Muscle layer of colon (tissue), 2 donors: ENCODE measurements at regions not wholly inside any gene's neighbourhood (a gene's known extent, or its start where the extent isn't known, plus 50 kb on each side); places are given as distances from the start of the nearest gene placed in this dataset.
"Not testable (repeated sequence)": the region's sequence is repeated elsewhere in the genome, so short reads cannot be mapped to it uniquely, and the experiment has no call there.

Experiments used
- H3K27ac ChIP-seq: one replicate; pipeline ENCODE4 v1.7.0; 2013; ENCODE audit warnings: low read depth, mild to moderate bottlenecking, low read length, moderate library complexity
- H3K27me3 ChIP-seq, 2 donors: one replicate each; pipeline ENCODE4 v1.7.0; 2013; ENCODE audit warnings: low read length in 2 of 2, mild to moderate bottlenecking in 2 of 2; ENCODE audit not compliant: insufficient read depth in 2 of 2, control insufficient read depth in 1 of 2
- H3K36me3 ChIP-seq: one replicate; pipeline ENCODE4 v1.7.0; 2013; ENCODE audit warnings: mild to moderate bottlenecking, low read length; ENCODE audit not compliant: insufficient read depth
- H3K4me1 ChIP-seq: one replicate; pipeline ENCODE4 v1.7.0; 2013; ENCODE audit warnings: mild to moderate bottlenecking, low read length; ENCODE audit not compliant: insufficient read depth
- H3K4me3 ChIP-seq, 2 donors: one replicate each; pipeline ENCODE4 v1.7.0; 2013; ENCODE audit warnings: low read length in 2 of 2, low read depth in 1 of 2, mild to moderate bottlenecking in 1 of 2, moderate library complexity in 1 of 2
- H3K9ac ChIP-seq: one replicate; pipeline ENCODE4 v1.7.0; 2013; ENCODE audit warnings: low read length
- H3K9me3 ChIP-seq: one replicate; pipeline ENCODE4 v1.7.0; 2013; ENCODE audit warnings: mild to moderate bottlenecking, low read length
- donor health status: abdominal sarcoma.
- donor health status: Adenocarcinoma of cecum.

DNA sequence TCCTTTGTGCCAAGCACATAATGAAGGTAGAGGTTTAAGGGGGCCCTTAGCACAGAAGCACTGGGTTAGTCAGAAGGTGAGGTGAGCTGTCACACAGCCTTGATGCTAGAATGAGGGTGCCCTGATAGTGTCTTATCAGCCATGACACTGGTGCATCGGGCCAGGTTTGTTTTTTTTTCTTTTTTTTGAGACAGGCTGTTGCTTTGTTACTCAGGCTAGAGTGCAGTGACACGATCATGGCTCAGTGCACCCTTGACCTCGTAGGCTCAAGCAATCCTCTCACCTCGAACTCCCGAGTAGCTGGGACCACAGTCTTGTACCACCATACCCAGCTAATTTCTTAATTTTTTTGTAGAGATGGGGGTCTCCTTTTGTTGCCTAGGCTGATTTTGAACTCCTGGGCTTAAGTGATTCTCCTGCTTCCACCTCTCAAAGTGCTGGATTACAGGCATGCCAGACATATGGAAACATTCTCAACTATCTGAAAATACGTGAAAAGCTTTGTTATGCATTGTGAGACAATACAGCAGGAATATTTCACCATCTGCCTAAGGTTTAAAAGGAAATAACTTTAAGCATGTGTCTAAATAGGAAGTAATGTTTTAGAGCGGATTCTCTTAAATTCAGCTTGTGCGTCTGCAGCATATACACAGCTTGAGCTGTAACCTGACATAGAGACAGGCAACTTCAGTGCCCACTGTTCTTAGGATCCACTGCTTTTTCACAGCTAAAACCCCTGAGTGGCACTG is 128.4 kb downstream of the FOXD4L6 start:
- H3K36me3 ChIP-seq, H3K9me3 ChIP-seq, H3K27me3 ChIP-seq, H3K27ac ChIP-seq, H3K4me1 ChIP-seq, H3K4me3 ChIP-seq, H3K9ac ChIP-seq: not testable (repeated sequence)

DNA sequence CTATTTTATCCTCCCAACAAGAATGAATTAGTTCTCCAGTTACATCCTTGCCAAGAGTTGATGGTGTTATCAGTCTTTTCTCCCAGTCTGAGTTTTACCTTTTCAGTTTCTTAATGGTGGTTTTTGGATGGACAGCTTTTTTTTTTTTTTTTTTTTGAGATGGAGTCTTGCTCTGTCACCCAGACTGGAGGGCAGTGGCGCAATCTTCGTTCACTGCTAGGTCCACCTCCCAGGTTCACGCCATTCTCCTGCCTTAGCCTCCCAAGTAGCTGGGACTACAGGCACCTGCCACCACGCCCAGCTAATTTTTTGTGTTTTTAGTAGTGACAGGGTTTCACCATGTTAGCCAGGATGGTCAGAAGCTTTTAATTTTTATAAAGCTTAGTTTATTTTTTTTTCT is 133.0 kb downstream of the FOXD4L6 start:
- not testable (repeated sequence) for H3K27me3 ChIP-seq, H3K36me3 ChIP-seq, H3K9me3 ChIP-seq, H3K27ac ChIP-seq, H3K4me3 ChIP-seq, H3K9ac ChIP-seq
- peaks cover 16% of the 10 kb centered on the region for H3K4me1 ChIP-seq

DNA sequence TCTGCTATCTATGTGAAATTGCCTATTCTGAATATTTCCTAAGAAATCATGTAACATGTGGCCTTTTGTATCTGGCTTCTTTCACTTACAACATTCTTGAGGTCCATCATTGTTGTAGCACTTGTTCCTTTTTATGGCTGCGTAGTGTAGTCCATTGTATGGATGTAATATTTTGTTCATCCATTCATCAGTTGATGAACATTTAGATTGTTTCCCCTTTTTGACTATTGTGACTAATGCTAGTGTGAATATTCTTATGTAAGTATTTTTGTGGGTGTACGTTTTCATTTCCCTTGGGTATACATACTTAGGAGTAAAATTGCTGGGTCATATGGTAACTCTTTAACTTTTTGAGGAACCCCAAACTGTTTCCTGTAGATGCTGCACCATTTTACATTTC is 134.6 kb downstream of the FOXD4L6 start:
- not testable (repeated sequence) for H3K27ac ChIP-seq, H3K27me3 ChIP-seq, H3K36me3 ChIP-seq, H3K4me3 ChIP-seq, H3K9me3 ChIP-seq, H3K9ac ChIP-seq
- H3K4me1 ChIP-seq: peaks cover 16% of the 10 kb centered on the region

DNA sequence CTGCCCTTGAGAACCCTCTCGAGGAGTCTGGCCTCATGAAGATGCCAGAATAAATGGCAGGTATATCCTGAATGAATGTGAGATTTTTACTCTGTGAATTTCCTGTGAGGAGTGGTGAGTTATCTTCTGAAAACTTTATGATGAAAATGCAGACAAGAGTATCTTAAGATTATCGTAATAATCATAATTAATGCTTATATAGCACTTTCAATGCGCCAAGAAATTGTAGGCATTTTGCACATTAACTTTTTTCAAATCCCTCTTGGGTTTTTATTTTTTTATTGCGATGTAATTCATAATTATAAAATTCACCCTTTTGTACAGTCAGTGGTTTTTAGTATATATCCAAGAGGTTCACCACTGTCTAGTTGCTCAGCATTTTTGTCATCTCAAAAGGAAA is 135.1 kb downstream of the FOXD4L6 start:
- not testable (repeated sequence) for H3K27me3 ChIP-seq, H3K4me3 ChIP-seq, H3K9me3 ChIP-seq, H3K9ac ChIP-seq, H3K36me3 ChIP-seq, H3K27ac ChIP-seq
- H3K4me1 ChIP-seq: peaks cover 16% of the 10 kb centered on the region

DNA sequence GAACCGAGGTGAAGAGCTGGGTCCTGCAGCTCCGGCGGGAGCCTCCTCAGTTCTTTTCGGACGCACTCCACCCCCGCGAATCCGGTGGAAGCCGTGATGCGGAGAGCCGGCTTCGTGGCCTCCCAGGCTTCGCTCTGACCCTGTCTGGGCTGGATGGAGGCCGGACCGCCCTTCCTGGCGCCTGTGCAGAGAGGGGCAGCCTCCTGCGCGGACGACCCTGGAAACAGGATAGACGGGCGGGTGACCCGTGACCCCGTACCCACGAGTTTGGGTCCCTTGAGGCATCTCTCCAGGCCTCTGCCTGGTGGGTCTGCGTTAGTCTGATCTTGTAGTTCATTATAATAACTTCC is 136.0 kb downstream of the FOXD4L6 start:
- peak overlapping the region; percentile 90 for H3K9ac ChIP-seq
- H3K36me3 ChIP-seq, H3K9me3 ChIP-seq: not testable (repeated sequence)

DNA sequence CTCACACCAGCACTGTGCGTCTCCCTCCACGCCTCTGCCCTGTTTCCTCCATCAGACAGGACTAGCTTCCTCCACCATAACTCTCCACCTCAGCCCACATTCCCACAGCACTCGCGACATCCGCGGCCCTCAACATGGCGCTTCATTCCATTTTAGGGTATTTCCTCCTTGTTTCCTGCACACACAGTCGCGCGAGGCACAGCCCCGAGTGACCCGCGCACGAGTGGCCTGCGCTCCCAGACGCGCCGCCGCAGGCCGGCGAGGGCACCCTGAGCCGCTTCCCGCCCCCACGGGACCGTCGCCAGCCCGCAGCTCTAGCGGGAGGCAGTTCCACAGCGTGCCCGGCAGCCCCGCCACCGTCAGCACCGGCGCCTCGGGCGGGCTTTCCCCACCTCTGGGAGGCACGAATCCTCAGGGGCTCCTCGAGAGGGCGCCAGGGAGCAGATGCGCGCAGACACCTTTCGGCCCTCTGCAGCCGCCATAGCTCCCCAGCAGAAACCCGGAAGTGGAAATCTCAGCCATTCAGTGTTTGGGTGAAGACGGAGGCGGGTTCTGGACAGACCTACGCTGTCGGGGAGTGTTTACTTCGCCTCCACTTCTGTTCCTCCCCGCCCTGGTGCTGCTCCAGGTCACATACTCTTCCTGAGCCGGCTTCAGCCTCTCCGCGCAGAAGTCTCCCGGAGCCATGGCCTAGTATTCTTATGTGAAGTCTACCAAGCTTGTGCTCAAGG is 136.6 kb downstream of the FOXD4L6 start:
- H3K4me1 ChIP-seq: peaks cover 16% of the 10 kb centered on the region
- H3K4me3 ChIP-seq: peak overlapping the region; percentile 63 to 75
- H3K36me3 ChIP-seq, H3K9me3 ChIP-seq, H3K27me3 ChIP-seq: not testable (repeated sequence)
- peak overlapping the region; percentile 84 for H3K27ac ChIP-seq
- H3K9ac ChIP-seq: peak overlapping the region; percentile 90

More for the DNA sequence above, 136.0 kb downstream of the FOXD4L6 start:
- H3K27ac ChIP-seq: peak overlapping the region; percentile 84
- not testable (repeated sequence) for H3K27me3 ChIP-seq
- H3K4me1 ChIP-seq: peaks cover 16% of the 10 kb centered on the region
- peak overlapping the region; percentile 63 to 75 for H3K4me3 ChIP-seq

DNA sequence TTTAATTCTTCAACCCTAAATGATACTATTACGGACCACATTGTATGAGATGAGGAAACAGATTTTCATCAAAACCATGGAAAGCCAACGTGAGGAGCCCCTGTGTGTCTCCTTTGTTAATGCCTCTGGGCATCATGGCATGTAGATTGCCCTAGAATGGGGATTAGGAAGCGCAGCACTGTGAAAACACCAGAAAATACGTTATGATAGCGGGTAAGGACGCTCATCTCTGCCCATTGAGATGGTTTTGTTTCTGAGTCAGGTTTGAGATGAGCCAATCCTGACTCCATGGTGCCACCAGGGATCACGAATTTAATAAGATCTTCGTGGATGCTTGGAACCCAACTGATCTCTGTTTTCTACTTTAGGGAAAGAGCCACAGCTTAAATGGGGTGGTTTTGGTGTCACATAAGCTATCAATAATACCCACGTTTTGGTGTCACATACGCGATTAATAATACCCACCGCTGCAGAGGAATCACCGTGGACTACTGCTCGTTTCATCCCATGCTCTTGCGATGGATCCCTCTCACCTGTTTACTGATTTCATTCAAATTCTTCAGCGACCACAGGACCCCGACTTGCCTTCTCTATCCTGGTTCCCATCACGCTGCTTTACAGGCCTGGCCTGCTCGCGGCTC is 137.3 kb downstream of the FOXD4L6 start:
- not testable (repeated sequence) for H3K9me3 ChIP-seq, H3K36me3 ChIP-seq, H3K27me3 ChIP-seq
- Histone ChIP-seq H3K27ac (peak overlapping the region; percentile 45), H3K9ac (peak overlapping the region; percentile 67), H3K4me1 (peaks cover 16% of the 10 kb centered on the region), H3K4me3 (peak overlapping the region; percentile 63 to 75)

DNA sequence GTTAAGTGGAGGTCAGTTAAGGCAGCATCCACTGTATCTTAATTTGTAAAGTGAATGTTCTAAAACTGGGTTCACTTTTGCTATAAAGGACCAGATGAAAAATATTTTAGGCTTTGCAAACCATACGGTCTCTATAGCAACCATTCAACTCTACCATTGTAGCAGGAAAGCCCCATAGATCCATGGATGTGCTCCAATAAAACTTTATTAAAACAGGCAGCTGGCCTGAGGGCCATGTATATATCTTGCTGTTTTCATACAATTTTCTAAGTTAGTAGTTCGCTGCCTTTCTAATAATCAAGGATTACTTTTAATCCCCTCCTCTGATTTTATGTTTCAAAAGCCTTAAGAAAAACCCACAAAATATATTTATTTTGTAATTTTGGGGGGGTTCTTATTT is 142.1 kb downstream of the FOXD4L6 start:
- not testable (repeated sequence) for H3K9ac ChIP-seq, H3K9me3 ChIP-seq, H3K4me1 ChIP-seq, H3K27ac ChIP-seq, H3K4me3 ChIP-seq, H3K36me3 ChIP-seq, H3K27me3 ChIP-seq

DNA sequence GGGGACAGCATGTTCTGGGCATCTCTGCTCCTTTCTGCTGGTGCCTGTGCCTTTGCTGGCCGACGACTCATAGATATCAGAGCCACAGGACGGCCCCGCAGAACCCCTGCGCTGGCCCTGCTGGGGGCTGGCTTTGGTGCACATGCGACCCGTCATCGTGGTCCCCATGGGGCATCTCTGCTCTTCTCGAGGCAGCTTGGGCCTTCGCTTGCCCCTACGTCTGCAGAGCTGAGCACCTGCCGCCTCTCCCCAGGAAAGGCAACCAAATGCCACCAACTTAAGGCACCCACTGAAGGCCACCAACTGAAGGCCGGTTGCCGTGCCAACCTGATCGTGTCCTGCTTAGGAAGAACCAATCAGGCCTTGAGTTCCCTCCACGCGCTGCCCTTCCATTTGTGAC is 153.1 kb downstream of the FOXD4L6 start:
- H3K4me1 ChIP-seq, H3K27me3 ChIP-seq, H3K27ac ChIP-seq, H3K9ac ChIP-seq, H3K9me3 ChIP-seq, H3K36me3 ChIP-seq, H3K4me3 ChIP-seq: not testable (repeated sequence)

DNA sequence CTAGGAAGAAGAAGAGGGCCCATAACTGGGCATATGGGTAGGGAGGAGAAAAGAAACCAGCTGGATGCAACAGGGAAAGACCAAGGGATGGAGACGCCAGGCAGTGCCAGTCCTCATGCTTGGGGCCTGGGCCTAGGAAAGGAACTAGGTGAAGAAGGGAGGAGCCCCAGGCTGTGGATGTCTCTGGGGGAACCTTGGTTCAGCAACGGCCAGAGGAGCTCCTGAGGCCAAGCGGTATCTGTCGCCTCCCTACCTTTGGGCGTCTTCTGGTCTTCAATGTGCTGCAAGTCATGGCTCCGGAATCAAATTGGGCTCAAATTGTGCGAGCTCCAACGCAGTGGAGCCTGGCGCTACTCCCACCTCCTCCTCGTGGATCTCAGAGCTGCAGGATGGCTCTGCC is 153.6 kb downstream of the FOXD4L6 start:
- H3K4me3 ChIP-seq, H3K9me3 ChIP-seq, H3K9ac ChIP-seq, H3K36me3 ChIP-seq, H3K27me3 ChIP-seq, H3K27ac ChIP-seq, H3K4me1 ChIP-seq: not testable (repeated sequence)

DNA sequence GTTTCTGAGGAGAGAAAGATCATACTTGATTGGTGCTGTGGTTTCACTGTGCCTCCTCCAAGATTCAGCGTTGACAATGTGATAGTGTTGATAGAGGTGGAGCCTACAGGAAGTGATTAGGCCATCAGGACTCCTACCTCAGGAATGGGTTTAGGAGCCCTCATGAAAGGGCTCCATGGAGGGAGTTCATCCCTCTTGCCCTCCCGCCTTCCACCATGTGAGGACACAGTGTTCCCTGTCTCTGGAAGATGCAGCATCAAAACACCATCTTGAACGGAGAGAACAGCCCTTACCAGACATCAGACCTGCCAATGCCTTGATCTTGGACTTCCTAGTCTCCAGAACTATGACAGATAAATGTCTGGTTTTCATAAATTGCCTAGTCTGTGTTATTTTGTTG is 156.7 kb downstream of the FOXD4L6 start:
- H3K4me1 ChIP-seq, H3K4me3 ChIP-seq, H3K36me3 ChIP-seq, H3K27me3 ChIP-seq, H3K27ac ChIP-seq, H3K9ac ChIP-seq, H3K9me3 ChIP-seq: not testable (repeated sequence)

DNA sequence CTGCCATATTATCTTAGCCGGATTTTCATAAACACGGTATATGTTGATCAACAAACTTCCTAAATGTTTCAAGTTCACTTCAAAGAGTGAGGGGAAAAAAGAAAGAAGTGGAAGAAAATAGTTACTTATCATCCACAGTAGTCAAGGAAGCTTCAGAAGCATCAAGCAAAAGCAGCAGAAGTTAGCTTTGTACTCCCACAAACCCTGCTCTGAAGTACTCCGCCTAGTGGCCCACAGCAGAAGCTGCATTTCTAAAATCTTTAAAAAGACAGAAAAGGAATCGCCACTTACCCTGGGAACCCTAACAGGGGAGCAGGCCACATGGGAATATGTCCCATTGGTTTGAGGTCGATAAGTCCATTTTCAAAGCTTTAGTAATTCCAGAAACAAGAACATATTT is 158.1 kb downstream of the FOXD4L6 start:
- not testable (repeated sequence) for H3K36me3 ChIP-seq, H3K27ac ChIP-seq, H3K27me3 ChIP-seq, H3K9ac ChIP-seq, H3K4me3 ChIP-seq, H3K4me1 ChIP-seq, H3K9me3 ChIP-seq
